K562 (cell line): ENCODE measurements at regions not wholly inside any gene's neighbourhood (a gene's known extent, or its start where the extent isn't known, plus 50 kb on each side); places are given as distances from the start of the nearest gene placed in this dataset.

Source experiments
- ATAC-seq: fragments of 200-7000 bp; cut with Tn5 transposase; 3 replicates; pipeline ENCODE4 v1.9.1; 2020; ENCODE audit warnings: moderate library complexity
- BruUV-seq: library from RNA; stranded (reverse); fragments of 400-500 nt; replicated peaks from 2 replicates; lab custom pipeline; 2021; lab: Mats Ljungman, UMichigan
- CTCF ChIA-PET: fragments of 300-600 bp; formaldehyde crosslinking; extraction: SDS; loops from one replicate; lab custom pipeline; 2021; ENCODE audit warnings: low intra/inter-chr PET ratio; lab: Yijun Ruan, JAX
- POLR2A ChIA-PET: fragments of 300-600, 350-650 bp; sonication (Branson Sonifier 250); formaldehyde crosslinking; extraction: SDS; loops from one replicate; lab custom pipeline; 2021; ENCODE audit warnings: antibody characterized with exemption, inconsistent platforms; lab: Yijun Ruan, JAX
- DNase-seq, 4 experiments: peaks; one replicate each; pipeline versions ENCODE4 v3.0.0 to v3.0.0-alpha.2; 2011 to 2018; ENCODE audit warnings: low spot score in 3 of 4, mixed read lengths in 3 of 4; ENCODE audit errors: extremely low read depth in 1 of 4
- FAIRE-seq: peaks from 2 replicates; lab custom pipeline; 2011; peaks lifted over from hg19 to GRCh38; lab: Jason Lieb, UNC
- H2AFZ ChIP-seq: 2 replicates; pipeline ENCODE4 v1.6.0; 2011; ENCODE audit warnings: low read depth, low read length, control low read depth, inconsistent platforms
- H3K27ac ChIP-seq: fragments of 200-600 bp; 3 replicates; pipeline ENCODE4 v1.8.0; 2011; ENCODE audit warnings: low read depth, mild to moderate bottlenecking, control low read depth, inconsistent platforms, low read length, moderate library complexity, mixed read lengths; ENCODE audit errors: extremely low read depth
- H3K27me3 ChIP-seq, 2 experiments: fragments of 300-600 bp in 1 of 2; 2 replicates in 1 of 2; 3 replicates in 1 of 2; pipeline versions ENCODE4 v1.6.0 to v1.8.0; 2011; ENCODE audit warnings: inconsistent platforms in 2 of 2, low read length in 2 of 2, mild to moderate bottlenecking in 1 of 2, mixed read lengths in 1 of 2, moderate library complexity in 1 of 2; ENCODE audit not compliant: control insufficient read depth in 2 of 2, insufficient read depth in 2 of 2
- H3K36me3 ChIP-seq: fragments of 300-600 bp; 3 replicates; pipeline ENCODE4 v1.8.0; 2011; ENCODE audit warnings: mild to moderate bottlenecking, low read length, inconsistent platforms; ENCODE audit not compliant: control insufficient read depth, insufficient read depth
- H3K4me1 ChIP-seq, 2 experiments: fragments of 200-600 bp in 1 of 2; replicated peaks in 1 of 2; 2 replicates in 1 of 2; 3 replicates in 1 of 2; pipeline versions ENCODE4 v1.5.1 to v1.8.0; 2011; ENCODE audit warnings: inconsistent platforms in 2 of 2, low read length in 2 of 2, mild to moderate bottlenecking in 1 of 2, mixed read lengths in 1 of 2, moderate library complexity in 1 of 2; ENCODE audit not compliant: control insufficient read depth in 2 of 2, insufficient read depth in 2 of 2
- H3K4me2 ChIP-seq: 2 replicates; pipeline ENCODE4 v1.6.1; 2011; ENCODE audit warnings: low read length, control low read depth, inconsistent platforms, mixed read lengths; ENCODE audit not compliant: insufficient read depth
- H3K4me3 ChIP-seq: fragments of 200-600 bp; sonication (generic), shearing (Covaris generic); 2 replicates; pipeline ENCODE4 v1.5.1; 2016; ENCODE audit warnings: control low read depth, inconsistent platforms
- H3K79me2 ChIP-seq: fragments of 200-600 bp; 3 replicates; pipeline ENCODE4 v1.8.0; 2011; ENCODE audit warnings: low read length, inconsistent platforms; ENCODE audit not compliant: control insufficient read depth, insufficient read depth
- H3K9ac ChIP-seq, 2 experiments: 2 replicates each; pipeline versions ENCODE4 v1.6.0 to v1.6.1; 2011; ENCODE audit warnings: low read depth in 2 of 2, low read length in 2 of 2, control low read depth in 1 of 2, inconsistent platforms in 1 of 2, mild to moderate bottlenecking in 1 of 2, mixed read lengths in 1 of 2; ENCODE audit not compliant: insufficient read depth in 1 of 2
- H3K9me1 ChIP-seq: one replicate; pipeline ENCODE4 v1.6.0; 2011; ENCODE audit warnings: inconsistent platforms, mild to moderate bottlenecking, low read length, moderate library complexity; ENCODE audit not compliant: control insufficient read depth, insufficient read depth
- H3K9me3 ChIP-seq: replicated peaks from 2 replicates; pipeline ENCODE4 v1.5.1; 2011; ENCODE audit warnings: low read depth, low read length, inconsistent platforms; ENCODE audit not compliant: control insufficient read depth, insufficient read depth
- H4K20me1 ChIP-seq: replicated peaks from 2 replicates; pipeline ENCODE4 v1.6.1; 2011; ENCODE audit warnings: low read length, inconsistent platforms, mixed read lengths; ENCODE audit not compliant: control insufficient read depth, insufficient read depth
- CHD2 ChIP-seq: IDR thresholded peaks from 2 replicates; pipeline ENCODE4 v1.6.1; 2011; ENCODE audit warnings: low read depth, low read length
- NEUROD1 ChIP-seq: fragments of 150-350 bp; IDR thresholded peaks from 2 replicates; pipeline ENCODE4 v1.6.1; 2014; ENCODE audit warnings: borderline replicate concordance, low read length, low read depth; ENCODE audit not compliant: partially characterized antibody
- RBM14 ChIP-seq: fragments of 200-400 bp; formaldehyde crosslinking; IDR thresholded peaks from 2 replicates; pipeline ENCODE4 v1.6.1; 2018; ENCODE audit warnings: low read depth, mild to moderate bottlenecking, low read length, moderate library complexity, borderline replicate concordance; ENCODE audit not compliant: insufficient read depth
- SIX5 ChIP-seq, 2 experiments: IDR thresholded peaks; 2 replicates each; pipeline ENCODE4 v1.6.1; 2011; ENCODE audit warnings: low read length in 2 of 2, borderline replicate concordance in 1 of 2, low read depth in 1 of 2, mild to moderate bottlenecking in 1 of 2, moderate library complexity in 1 of 2; ENCODE audit not compliant: insufficient read depth in 1 of 2
- TARDBP ChIP-seq: fragments of 450-650 bp; IDR thresholded peaks from 2 replicates; pipeline ENCODE4 v1.6.1; 2016
- TCF7 ChIP-seq: sonication (generic); IDR thresholded peaks from 2 replicates; pipeline ENCODE4 v1.6.1; 2016; ENCODE audit warnings: antibody characterized with exemption, borderline replicate concordance
- U2AF1 ChIP-seq: fragments of 200-400 bp; formaldehyde crosslinking; optimal IDR thresholded peaks from 2 replicates; pipeline ENCODE3; 2017; ENCODE audit warnings: mild to moderate bottlenecking, low read depth, low read length, moderate library complexity
- WGBS: fragments of 100-300 bp; shearing (Covaris generic); methylation state at CpG from one replicate; pipeline ENCODE4 v1.1.6; 2016; ENCODE audit warnings: low coverage, mixed read lengths; ENCODE audit not compliant: insufficient coverage; ENCODE audit errors: missing lambda C conversion rate; 5-methylcytosine and 5-hydroxymethylcytosine counted together
- in situ Hi-C: fragments of 300-500 bp; cut with MboI; formaldehyde crosslinking; loops from 4 replicates; pipeline ENCODE4 v1.15.0; 2018; ENCODE audit warnings: inconsistent platforms, mixed read lengths
- intact Hi-C: fragments of 100-400 bp; cut with micrococcal nuclease; formaldehyde crosslinking; loops from 2 replicates; pipeline ENCODE4 v1.14.2; 2022
- TF ChIP-seq, protein P1 (sequence below): fragments of 250-450 bp; sonication (Bioruptor Pico); IDR thresholded peaks from 2 replicates; pipeline ENCODE4 v1.5.0; 2020; ENCODE audit warnings: mild to moderate bottlenecking
- TF ChIP-seq, protein P2 (sequence below): sonication (generic); formaldehyde crosslinking; IDR thresholded peaks from 2 replicates; pipeline ENCODE4 v1.8.0; 2022; ENCODE audit warnings: mild to moderate bottlenecking, missing genetic modification reagents

DNA sequence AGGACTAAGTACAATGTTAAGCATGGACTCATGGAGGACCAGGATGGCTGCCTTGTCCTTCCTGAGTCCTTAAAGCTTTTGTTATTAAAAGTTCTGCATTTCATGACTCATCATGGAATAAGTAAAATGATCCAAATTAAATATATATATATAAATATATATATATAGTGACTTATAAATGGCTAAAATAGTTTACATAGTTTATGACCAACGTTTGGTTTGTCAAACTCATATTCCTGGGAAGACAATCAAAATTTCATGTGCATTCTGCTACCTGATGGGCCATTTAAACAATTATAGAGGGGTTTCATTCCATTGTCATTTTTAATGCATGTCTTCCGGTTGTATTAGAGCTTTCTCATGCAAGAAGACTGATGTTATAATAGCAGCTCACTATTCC, 1190.7 kb downstream of the FSCB start:
- H3K27ac ChIP-seq: no peak overlapping the region
- no peak for DNase-seq
- in situ Hi-C loops (no loop called here), intact Hi-C loops (no loop called here)
- H3K4me1 ChIP-seq: no peaks in the 10 kb centered on the region
- no peak overlapping the region for H3K4me2 ChIP-seq
- no peak overlapping the region for H3K9ac ChIP-seq
- H3K27me3 ChIP-seq: no peaks in the 10 kb centered on the region
- ChIA-PET POLR2A (no interaction called here), CTCF (no interaction called here)
- FAIRE-seq: no peak
- no peaks in the 10 kb centered on the region for H3K79me2 ChIP-seq
- BruUV-seq: no TSS peak
- TF ChIP-seq, protein P1, sequence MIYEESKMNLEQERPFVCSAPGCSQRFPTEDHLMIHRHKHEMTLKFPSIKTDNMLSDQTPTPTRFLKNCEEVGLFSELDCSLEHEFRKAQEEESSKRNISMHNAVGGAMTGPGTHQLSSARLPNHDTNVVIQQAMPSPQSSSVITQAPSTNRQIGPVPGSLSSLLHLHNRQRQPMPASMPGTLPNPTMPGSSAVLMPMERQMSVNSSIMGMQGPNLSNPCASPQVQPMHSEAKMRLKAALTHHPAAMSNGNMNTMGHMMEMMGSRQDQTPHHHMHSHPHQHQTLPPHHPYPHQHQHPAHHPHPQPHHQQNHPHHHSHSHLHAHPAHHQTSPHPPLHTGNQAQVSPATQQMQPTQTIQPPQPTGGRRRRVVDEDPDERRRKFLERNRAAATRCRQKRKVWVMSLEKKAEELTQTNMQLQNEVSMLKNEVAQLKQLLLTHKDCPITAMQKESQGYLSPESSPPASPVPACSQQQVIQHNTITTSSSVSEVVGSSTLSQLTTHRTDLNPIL (CRISPR knock-in tag): no peak
- no peak for TF ChIP-seq NEUROD1
- no peak for TF ChIP-seq CHD2
- no peak for TF ChIP-seq SIX5 (IDR thresholded peaks at IDR 0.05; ENCODE audit: borderline replicate concordance in 1 of 2, insufficient read depth in 1 of 2, low read depth in 1 of 2, low read length in 2 of 2)
- TF ChIP-seq, protein P2, sequence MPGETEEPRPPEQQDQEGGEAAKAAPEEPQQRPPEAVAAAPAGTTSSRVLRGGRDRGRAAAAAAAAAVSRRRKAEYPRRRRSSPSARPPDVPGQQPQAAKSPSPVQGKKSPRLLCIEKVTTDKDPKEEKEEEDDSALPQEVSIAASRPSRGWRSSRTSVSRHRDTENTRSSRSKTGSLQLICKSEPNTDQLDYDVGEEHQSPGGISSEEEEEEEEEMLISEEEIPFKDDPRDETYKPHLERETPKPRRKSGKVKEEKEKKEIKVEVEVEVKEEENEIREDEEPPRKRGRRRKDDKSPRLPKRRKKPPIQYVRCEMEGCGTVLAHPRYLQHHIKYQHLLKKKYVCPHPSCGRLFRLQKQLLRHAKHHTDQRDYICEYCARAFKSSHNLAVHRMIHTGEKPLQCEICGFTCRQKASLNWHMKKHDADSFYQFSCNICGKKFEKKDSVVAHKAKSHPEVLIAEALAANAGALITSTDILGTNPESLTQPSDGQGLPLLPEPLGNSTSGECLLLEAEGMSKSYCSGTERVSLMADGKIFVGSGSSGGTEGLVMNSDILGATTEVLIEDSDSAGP (CRISPR knock-in tag): no peak
- TF ChIP-seq RBM14: no peak
- no peak for TF ChIP-seq TCF7
- no peak for TF ChIP-seq TARDBP
- no peak for TF ChIP-seq U2AF1
- WGBS: 0% methylated on average over 2 of the region's 2 CpGs
- no peaks in the 10 kb centered on the region for H3K9me3 ChIP-seq
- no peaks in the 10 kb centered on the region for H3K36me3 ChIP-seq
- ATAC-seq: no peak
- H3K4me3 ChIP-seq: no peak overlapping the region
- H3K9me1 ChIP-seq: no peaks in the 10 kb centered on the region
- H2AFZ ChIP-seq: no peak overlapping the region
- H4K20me1 ChIP-seq: no peaks in the 10 kb centered on the region
